Fibroblast of lung (primary cell): ENCODE measurements at regions not wholly inside any gene's neighbourhood (a gene's known extent, or its start where the extent isn't known, plus 50 kb on each side); places are given as distances from the start of the nearest gene placed in this dataset.

ENCODE experiments used
- CTCF ChIP-seq, 2 donors: IDR thresholded peaks in 1 of 2; conservative IDR thresholded peaks in 1 of 2; 1 replicate in 1 of 2; 2 replicates in 1 of 2; pipeline ENCODE4 v1.5.1; 2011 to 2012; ENCODE audit warnings: low read length in 2 of 2, control low read depth in 1 of 2, inconsistent platforms in 1 of 2, low read depth in 1 of 2, mild to moderate bottlenecking in 1 of 2
- EZH2 ChIP-seq: IDR thresholded peaks from 2 replicates; pipeline ENCODE4 v1.5.1; 2012; ENCODE audit warnings: low read length, control low read depth, mild to moderate bottlenecking; ENCODE audit errors: missing control alignments

GRCh38 chr6:155915651-155916050, 460.0 kb upstream of the NOX3 start:
- TF ChIP-seq CTCF (conservative IDR thresholded peaks at IDR 0.05 in 1 of 2, IDR thresholded peaks at IDR 0.05 in 1 of 2; ENCODE audit: low read depth in 1 of 2, low read length in 2 of 2), result no peak
- no peak for TF ChIP-seq EZH2
